H9 (cell line): ENCODE measurements at regions not wholly inside any gene's neighbourhood (a gene's known extent, or its start where the extent isn't known, plus 50 kb on each side); places are given as distances from the start of the nearest gene placed in this dataset.

Experiments
- DNase-seq: peaks from one replicate; pipeline ENCODE4 v3.0.0-alpha.2; 2017
- H2AFZ ChIP-seq: one replicate; pipeline ENCODE4 v1.6.1; 2013; ENCODE audit warnings: mild to moderate bottlenecking, low read length, control low read depth, moderate library complexity
- H2AK5ac ChIP-seq: 2 replicates; pipeline ENCODE4 v1.6.1; 2013; ENCODE audit warnings: low read length, control low read depth, mixed read lengths; ENCODE audit not compliant: insufficient read length
- H2BK120ac ChIP-seq: one replicate; pipeline ENCODE4 v1.6.1; 2013; ENCODE audit warnings: low read depth, mild to moderate bottlenecking, low read length, control low read depth, inconsistent platforms; ENCODE audit not compliant: poor library complexity, severe bottlenecking
- H2BK12ac ChIP-seq: 2 replicates; pipeline ENCODE4 v1.6.1; 2013; ENCODE audit warnings: low read length, control low read depth, mixed read lengths, low read depth; ENCODE audit not compliant: insufficient read length
- H2BK15ac ChIP-seq: 2 replicates; pipeline ENCODE4 v1.6.1; 2013; ENCODE audit warnings: low read depth, low read length, control low read depth
- H2BK20ac ChIP-seq: one replicate; pipeline ENCODE4 v1.6.1; 2013; ENCODE audit warnings: low read depth, mild to moderate bottlenecking, low read length, control low read depth, inconsistent platforms; ENCODE audit not compliant: poor library complexity, severe bottlenecking
- H2BK5ac ChIP-seq: 2 replicates; pipeline ENCODE4 v1.6.1; 2013; ENCODE audit warnings: low read length, control low read depth, mixed read lengths; ENCODE audit not compliant: insufficient read length
- H3K14ac ChIP-seq: 2 replicates; pipeline ENCODE4 v1.6.1; 2013; ENCODE audit warnings: low read length, control low read depth; ENCODE audit not compliant: insufficient read depth
- H3K18ac ChIP-seq: 2 replicates; pipeline ENCODE4 v1.6.1; 2013; ENCODE audit warnings: low read depth, mild to moderate bottlenecking, mixed read lengths, low read length, control low read depth; ENCODE audit not compliant: insufficient read length
- H3K23ac ChIP-seq: 2 replicates; pipeline ENCODE4 v1.6.1; 2013; ENCODE audit warnings: low read length, control low read depth, mixed read lengths, low read depth; ENCODE audit not compliant: insufficient read length
- H3K23me2 ChIP-seq: 2 replicates; pipeline ENCODE4 v1.6.1; 2013; ENCODE audit warnings: low read depth, mild to moderate bottlenecking, mixed read lengths, low read length, control low read depth; ENCODE audit not compliant: insufficient read length, poor library complexity, severe bottlenecking
- H3K27ac ChIP-seq: 2 replicates; pipeline ENCODE4 v1.5.1; 2013; ENCODE audit warnings: low read length, control low read depth, mixed read lengths, low read depth; ENCODE audit not compliant: insufficient read length
- H3K27me3 ChIP-seq: 2 replicates; pipeline ENCODE4 v1.6.1; 2013; ENCODE audit warnings: low read length, control low read depth, inconsistent platforms; ENCODE audit not compliant: insufficient read depth
- H3K4ac ChIP-seq: 2 replicates; pipeline ENCODE4 v1.6.1; 2013; ENCODE audit warnings: low read depth, mild to moderate bottlenecking, control low read depth, inconsistent platforms, low read length, moderate library complexity
- H3K4me1 ChIP-seq: 2 replicates; pipeline ENCODE4 v1.6.1; 2013; ENCODE audit warnings: low read length, control low read depth, inconsistent platforms; ENCODE audit not compliant: insufficient read depth
- H3K4me2 ChIP-seq: 2 replicates; pipeline ENCODE4 v1.6.1; 2013; ENCODE audit warnings: low read length, control low read depth, mixed read lengths; ENCODE audit not compliant: insufficient read length, insufficient read depth
- H3K56ac ChIP-seq: 2 replicates; pipeline ENCODE4 v1.6.1; 2013; ENCODE audit warnings: low read depth, mild to moderate bottlenecking, mixed read lengths, low read length, control low read depth; ENCODE audit not compliant: insufficient read length
- H3K79me1 ChIP-seq: 2 replicates; pipeline ENCODE4 v1.6.1; 2013; ENCODE audit warnings: low read depth, mild to moderate bottlenecking, moderate library complexity, low read length, control low read depth, inconsistent platforms; ENCODE audit not compliant: insufficient read depth, poor library complexity, severe bottlenecking
- H3K79me2 ChIP-seq: 2 replicates; pipeline ENCODE4 v1.6.1; 2013; ENCODE audit warnings: low read length, control low read depth, inconsistent platforms; ENCODE audit not compliant: insufficient read depth
- H3K9ac ChIP-seq: 2 replicates; pipeline ENCODE4 v1.6.1; 2013; ENCODE audit warnings: low read length, control low read depth, mixed read lengths; ENCODE audit not compliant: insufficient read length; ENCODE audit errors: extremely low read depth
- H3K9me3 ChIP-seq: one replicate; pipeline ENCODE4 v1.6.1; 2013; ENCODE audit warnings: low read depth, low read length, inconsistent platforms; ENCODE audit not compliant: control insufficient read depth
- H3T11ph ChIP-seq: one replicate; pipeline ENCODE4 v1.6.1; 2013; ENCODE audit warnings: mild to moderate bottlenecking, low read length, control low read depth, inconsistent platforms
- H4K20me1 ChIP-seq: one replicate; pipeline ENCODE4 v1.6.1; 2013; ENCODE audit not compliant: control insufficient read depth, insufficient read length, insufficient read depth
- H4K5ac ChIP-seq: 2 replicates; pipeline ENCODE4 v1.6.1; 2013; ENCODE audit warnings: low read depth, mild to moderate bottlenecking, mixed read lengths, low read length, control low read depth; ENCODE audit not compliant: insufficient read length
- H4K8ac ChIP-seq: replicated peaks from 2 replicates; pipeline ENCODE4 v1.6.1; 2013; ENCODE audit warnings: low read length, control low read depth, mixed read lengths, low read depth; ENCODE audit not compliant: insufficient read length
- H4K91ac ChIP-seq: 2 replicates; pipeline ENCODE4 v1.6.1; 2013; ENCODE audit warnings: low read depth, mild to moderate bottlenecking, moderate library complexity, mixed read lengths, low read length, control low read depth; ENCODE audit not compliant: insufficient read length
- H3K27ac Mint-ChIP-seq, 3 experiments: 2 replicates in 2 of 3; 3 replicates in 1 of 3; pipeline ENCODE4 v1.8.0; 2020 to 2021; ENCODE audit warnings: mixed read lengths in 3 of 3, mild to moderate bottlenecking in 1 of 3, moderate library complexity in 1 of 3
- H3K27me3 Mint-ChIP-seq: 2 replicates; pipeline ENCODE4 v1.8.0; 2021; ENCODE audit warnings: low read depth, mild to moderate bottlenecking, moderate library complexity, mixed read lengths
- H3K36me3 Mint-ChIP-seq, 3 experiments: 2 replicates in 2 of 3; 3 replicates in 1 of 3; pipeline ENCODE4 v1.8.0; 2020 to 2021; ENCODE audit warnings: low read depth in 3 of 3, mixed read lengths in 3 of 3; ENCODE audit not compliant: insufficient read depth in 1 of 3
- H3K4me1 Mint-ChIP-seq, 2 experiments: 2 replicates each; pipeline ENCODE4 v1.8.0; 2020; ENCODE audit warnings: mixed read lengths in 2 of 2
- H3K4me3 Mint-ChIP-seq, 2 experiments: 2 replicates in 1 of 2; 3 replicates in 1 of 2; pipeline ENCODE4 v1.8.0; 2020 to 2021; ENCODE audit warnings: mild to moderate bottlenecking in 2 of 2, mixed read lengths in 2 of 2, moderate library complexity in 1 of 2
- H3K9me3 Mint-ChIP-seq, 2 experiments: 2 replicates in 1 of 2; 3 replicates in 1 of 2; pipeline ENCODE4 v1.8.0; 2020; ENCODE audit warnings: mild to moderate bottlenecking in 2 of 2, mixed read lengths in 2 of 2, moderate library complexity in 1 of 2
- WGBS: extraction: QIAGEN DNeasy Blood & Tissue Kit; methylation state at CpG from one replicate; pipeline ENCODE4 v1.1.7; 2013; ENCODE audit warnings: missing lambda C conversion rate, low lambda C conversion rate, mixed read lengths; ENCODE audit not compliant: insufficient read length; ENCODE audit errors: extremely low coverage; 5-methylcytosine and 5-hydroxymethylcytosine counted together
- TF ChIP-seq, protein P1 (sequence below): fragments of 200-600 bp; sonication (generic); conservative IDR thresholded peaks from 3 replicates; pipeline ENCODE4 v1.8.0; 2021; ENCODE audit warnings: antibody characterized with exemption, mild to moderate bottlenecking

DNA sequence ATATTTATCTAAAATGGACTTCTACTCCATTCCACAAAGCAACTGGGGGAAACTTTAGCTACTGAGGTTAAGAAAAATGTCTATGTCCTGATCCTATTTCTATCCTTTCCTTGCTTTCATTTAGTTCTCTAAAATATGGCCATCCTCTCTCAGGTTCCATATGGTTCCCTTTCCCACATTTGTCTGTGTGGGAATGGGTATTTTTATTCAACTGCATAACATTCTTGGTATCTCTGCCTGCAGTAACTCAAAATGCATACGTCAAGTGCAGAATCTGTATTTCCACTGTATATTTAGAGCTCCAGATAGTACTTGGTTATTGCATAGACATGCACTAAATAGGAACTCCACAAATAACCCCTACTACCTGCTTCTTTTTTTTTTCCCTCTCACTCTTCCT lies 130.6 kb upstream of the BTG1 start:
- H2AFZ ChIP-seq: no peak overlapping the region
- H3K79me1 ChIP-seq: no peaks in the 10 kb centered on the region
- Mint-ChIP-seq H3K9me3 (no peaks in the 10 kb centered on the region), H3K4me1 (peaks cover 9 to 11% of the 10 kb centered on the region in 2 experiments), H3K36me3 (no peaks in the 10 kb centered on the region), H3K27me3 (no peaks in the 10 kb centered on the region), H3K27ac (no peak overlapping the region), H3K4me3 (no peak overlapping the region)
- no peak overlapping the region for H4K91ac ChIP-seq
- DNase-seq: no peak
- no peaks in the 10 kb centered on the region for H3K79me2 ChIP-seq
- H3K4me2 ChIP-seq: no peak overlapping the region
- H3K23me2 ChIP-seq: no peaks in the 10 kb centered on the region
- no peak overlapping the region for H3K27ac ChIP-seq
- TF ChIP-seq, protein P1, sequence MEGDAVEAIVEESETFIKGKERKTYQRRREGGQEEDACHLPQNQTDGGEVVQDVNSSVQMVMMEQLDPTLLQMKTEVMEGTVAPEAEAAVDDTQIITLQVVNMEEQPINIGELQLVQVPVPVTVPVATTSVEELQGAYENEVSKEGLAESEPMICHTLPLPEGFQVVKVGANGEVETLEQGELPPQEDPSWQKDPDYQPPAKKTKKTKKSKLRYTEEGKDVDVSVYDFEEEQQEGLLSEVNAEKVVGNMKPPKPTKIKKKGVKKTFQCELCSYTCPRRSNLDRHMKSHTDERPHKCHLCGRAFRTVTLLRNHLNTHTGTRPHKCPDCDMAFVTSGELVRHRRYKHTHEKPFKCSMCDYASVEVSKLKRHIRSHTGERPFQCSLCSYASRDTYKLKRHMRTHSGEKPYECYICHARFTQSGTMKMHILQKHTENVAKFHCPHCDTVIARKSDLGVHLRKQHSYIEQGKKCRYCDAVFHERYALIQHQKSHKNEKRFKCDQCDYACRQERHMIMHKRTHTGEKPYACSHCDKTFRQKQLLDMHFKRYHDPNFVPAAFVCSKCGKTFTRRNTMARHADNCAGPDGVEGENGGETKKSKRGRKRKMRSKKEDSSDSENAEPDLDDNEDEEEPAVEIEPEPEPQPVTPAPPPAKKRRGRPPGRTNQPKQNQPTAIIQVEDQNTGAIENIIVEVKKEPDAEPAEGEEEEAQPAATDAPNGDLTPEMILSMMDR: no peak
- H3K9me3 ChIP-seq: no peaks in the 10 kb centered on the region
- WGBS: no CpG with 5 or more reads among the region's 1 CpG
- H4K20me1 ChIP-seq: no peaks in the 10 kb centered on the region
- no peak overlapping the region for H2BK15ac ChIP-seq
- H2BK12ac ChIP-seq: no peak overlapping the region
- no peaks in the 10 kb centered on the region for H3K27me3 ChIP-seq
- no peak overlapping the region for H3K4ac ChIP-seq
- no peak overlapping the region for H3T11ph ChIP-seq
- H3K4me1 ChIP-seq: no peaks in the 10 kb centered on the region; the same call in 1 of the 2 replicates
- no peak overlapping the region for H2BK5ac ChIP-seq
- no peak overlapping the region for H2BK20ac ChIP-seq
- no peak overlapping the region for H3K56ac ChIP-seq
- H2AK5ac ChIP-seq: no peak overlapping the region
- H3K9ac ChIP-seq: no peak overlapping the region
- H3K18ac ChIP-seq: no peak overlapping the region
- no peak overlapping the region for H3K23ac ChIP-seq
- no peak overlapping the region for H4K5ac ChIP-seq
- H2BK120ac ChIP-seq: no peak overlapping the region
- H3K14ac ChIP-seq: no peak overlapping the region
- no peak overlapping the region for H4K8ac ChIP-seq
